ENCODE measurements at regions not wholly inside any gene's neighbourhood (a gene's known extent, or its start where the extent isn't known, plus 50 kb on each side); places are given as distances from the start of the nearest gene placed in this dataset.

DNA sequence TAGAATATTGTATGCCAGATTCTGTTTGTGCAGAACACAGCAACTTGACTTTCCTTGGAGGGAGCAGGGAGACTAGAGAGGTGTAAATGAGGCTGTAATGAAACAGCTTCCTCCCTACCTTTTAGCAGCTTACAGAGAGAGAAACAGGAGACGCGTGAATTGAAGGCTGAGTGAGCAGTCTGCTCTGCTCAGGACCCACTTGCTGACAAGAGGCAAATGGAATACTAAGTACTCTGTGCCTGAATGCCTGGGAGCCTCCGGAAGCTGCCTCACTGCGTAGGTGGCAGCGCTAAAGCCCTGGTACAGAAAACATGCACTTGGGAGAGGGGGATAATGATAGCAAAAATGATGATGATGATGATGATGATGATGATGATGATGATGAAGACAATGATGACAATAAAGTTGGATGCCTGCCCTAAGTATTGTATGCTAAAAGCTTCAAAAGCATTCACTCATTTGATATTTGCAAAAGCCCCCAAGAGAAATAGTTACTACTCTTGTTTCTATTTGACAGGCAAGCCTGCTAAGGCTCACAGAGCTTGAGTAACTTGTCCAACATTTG lies 548.9 kb downstream of the NTRK3 start:
- TF ChIP-seq CTCF (IDR thresholded peaks at IDR 0.05): no peak
- TF ChIP-seq POLR2AphosphoS5 (IDR thresholded peaks at IDR 0.05): no peak

All from prostate gland (tissue), 2 donors.